Activated T-helper 1 cell treated with anti-CD3 and anti-CD28 coated beads, Interleukin-2, amount 50 U/mL, for 16 hours (primary cell): ENCODE measurements at regions not wholly inside any gene's neighbourhood (a gene's known extent, or its start where the extent isn't known, plus 50 kb on each side); places are given as distances from the start of the nearest gene placed in this dataset.

ENCODE experiments used
- DNase-seq, 2 donors: peaks; one replicate each; pipeline ENCODE4 v3.0.0-alpha.2; 2020; ENCODE audit warnings: low read depth in 1 of 2, low spot score in 1 of 2

DNA sequence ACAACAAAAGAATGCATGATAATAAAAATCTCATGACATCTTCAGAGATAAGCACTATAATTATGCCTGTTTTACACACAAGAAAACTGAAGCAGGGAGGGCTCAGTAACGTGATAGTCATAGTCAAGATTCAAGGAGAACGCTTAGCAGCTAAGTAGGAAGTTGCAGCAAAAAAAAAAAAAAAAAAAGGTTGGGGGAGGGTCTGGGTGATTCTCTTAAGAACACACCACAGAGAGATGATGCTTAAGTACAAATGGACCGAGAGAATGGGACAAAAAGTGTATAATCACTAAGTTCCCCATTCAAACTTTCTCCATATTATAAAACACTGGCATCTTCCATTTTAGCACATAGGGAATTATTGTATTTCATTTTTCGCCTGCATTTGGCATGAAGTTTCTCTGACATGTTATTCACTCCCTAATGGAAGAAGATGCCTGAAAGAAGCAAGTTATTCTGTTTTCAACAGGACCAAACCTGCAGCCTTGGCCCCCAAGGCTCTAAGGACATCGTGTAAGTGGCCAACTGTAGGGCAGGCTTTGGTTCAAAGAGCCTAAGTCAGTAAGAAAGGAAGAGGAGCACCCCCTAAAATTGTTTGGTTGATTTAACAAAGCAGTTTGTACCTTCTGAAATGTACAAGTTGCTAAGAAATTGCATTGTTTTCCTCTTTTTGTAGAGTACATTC is 142.9 kb upstream of the TMPO start:
- no peak for DNase-seq

DNA sequence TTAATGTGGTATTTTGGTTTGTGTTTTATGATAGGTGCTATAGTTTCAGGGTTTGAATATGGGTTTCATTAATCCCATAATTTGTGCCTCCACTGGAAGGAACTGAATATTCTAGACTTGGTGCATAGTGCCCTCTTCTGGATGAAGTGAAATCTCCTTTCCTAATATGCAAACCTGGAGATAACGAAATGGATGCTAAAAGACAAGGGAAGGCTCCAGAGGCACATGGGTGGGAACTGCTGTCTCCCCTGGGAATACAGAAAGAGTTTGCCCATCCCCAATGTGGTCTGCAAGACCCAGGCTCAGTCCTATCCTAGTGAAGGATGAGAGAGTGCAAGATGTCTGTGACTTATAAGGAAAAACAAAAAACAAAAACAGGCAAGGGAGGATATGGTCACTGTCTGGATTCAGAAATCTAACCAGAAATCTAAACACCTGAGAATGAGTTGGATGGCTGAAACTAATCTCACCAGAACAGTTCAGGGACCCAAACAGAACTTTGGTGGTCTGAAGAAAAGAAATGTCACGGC is 142.3 kb upstream of the TMPO start:
- DNase-seq = no peak

DNA sequence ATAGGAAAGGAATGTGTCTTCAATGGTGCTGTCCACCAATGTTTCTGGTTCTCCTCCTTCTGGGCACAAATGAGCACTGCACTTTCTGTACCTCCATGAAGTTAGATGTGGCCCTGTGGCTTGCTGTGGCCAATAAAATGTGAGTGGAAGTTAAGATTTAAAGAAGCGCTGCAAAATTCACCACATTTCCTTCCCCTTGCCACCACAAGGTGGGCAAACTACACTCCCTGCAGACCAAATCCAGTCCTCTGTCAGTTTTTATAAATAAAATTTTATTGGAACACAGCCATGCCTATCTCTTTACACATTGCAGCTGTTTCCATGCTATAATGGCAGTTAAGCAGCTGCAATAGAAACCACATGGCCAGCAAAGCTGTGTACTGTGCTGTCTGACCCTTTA is 141.4 kb upstream of the TMPO start:
- no peak for DNase-seq

DNA sequence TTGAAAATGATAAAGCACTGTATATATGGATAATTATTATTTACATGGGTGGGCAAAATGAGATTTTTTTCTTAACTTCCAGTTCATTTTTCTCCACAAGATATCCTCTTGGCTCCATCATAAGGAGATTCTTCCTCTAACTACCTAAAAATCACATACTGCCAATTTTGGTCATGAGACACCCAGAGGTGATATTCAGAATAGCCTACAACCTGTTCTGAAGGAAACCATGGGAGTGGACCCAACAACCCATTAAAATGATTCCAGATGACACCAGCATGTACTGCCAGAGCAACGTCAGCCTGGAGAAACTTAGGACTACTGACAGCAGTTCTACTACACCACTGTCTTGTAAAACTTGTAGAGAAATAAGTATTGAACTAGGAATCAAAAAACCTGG is 136.3 kb upstream of the TMPO start:
- DNase-seq = no peak

DNA sequence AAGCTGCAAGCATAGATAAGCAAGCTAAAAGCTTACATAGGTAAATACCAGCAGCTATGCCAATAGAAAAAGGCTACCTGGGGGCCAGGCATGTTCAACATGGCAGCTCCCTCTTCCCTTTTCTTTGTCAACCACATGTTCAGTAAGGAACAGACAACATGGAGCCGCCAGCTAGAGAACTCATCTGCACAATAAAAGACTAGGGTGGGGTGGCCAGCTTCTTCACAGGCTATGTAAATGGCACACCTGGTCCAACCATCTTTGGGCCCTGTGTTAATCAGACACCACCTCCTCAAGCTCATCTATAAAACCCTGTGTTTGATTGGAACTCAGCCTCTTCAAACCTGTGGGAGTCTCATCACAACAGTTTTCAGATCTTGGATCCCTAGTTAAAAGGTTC is 129.7 kb upstream of the TMPO start:
- no peak for DNase-seq

DNA sequence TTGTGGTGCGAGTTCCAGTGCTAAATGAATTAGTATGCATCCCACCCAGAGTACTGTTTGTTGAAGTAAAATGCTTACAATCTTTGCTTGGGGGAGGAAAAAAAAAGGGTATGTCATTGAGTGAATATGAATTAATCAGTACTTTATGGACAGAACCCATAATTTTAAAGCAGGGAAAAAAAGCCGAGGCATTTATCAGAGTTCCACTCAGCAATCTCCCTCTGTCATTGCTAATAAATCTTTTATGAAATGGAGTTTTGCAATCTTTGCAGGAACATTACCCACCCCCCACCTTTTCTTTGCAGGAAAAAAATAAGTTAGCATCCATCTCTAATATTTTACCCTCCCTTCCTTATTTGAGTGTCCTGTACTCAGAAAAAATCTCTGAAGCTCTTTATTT is 127.9 kb upstream of the TMPO start:
- DNase-seq = no peak

DNA sequence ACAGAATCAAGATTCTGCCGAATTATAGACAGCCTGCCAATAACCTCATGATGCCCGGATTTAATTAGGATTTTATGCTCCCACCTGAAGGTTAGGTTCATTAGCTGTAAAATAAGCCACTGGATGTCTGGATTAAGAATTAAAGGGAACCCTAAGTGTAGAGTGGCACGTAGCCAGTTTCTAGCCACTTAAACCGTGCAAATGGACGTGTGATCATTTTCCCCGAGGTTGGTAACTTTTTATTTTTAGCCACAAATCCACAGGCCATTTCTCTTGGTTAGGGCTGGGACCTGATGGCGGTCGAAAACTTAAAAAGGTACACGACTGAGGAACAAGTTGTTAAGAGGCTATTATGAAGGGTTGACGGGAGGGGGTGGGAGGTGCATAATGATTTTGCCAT is 127.3 kb upstream of the TMPO start:
- no peak for DNase-seq

DNA sequence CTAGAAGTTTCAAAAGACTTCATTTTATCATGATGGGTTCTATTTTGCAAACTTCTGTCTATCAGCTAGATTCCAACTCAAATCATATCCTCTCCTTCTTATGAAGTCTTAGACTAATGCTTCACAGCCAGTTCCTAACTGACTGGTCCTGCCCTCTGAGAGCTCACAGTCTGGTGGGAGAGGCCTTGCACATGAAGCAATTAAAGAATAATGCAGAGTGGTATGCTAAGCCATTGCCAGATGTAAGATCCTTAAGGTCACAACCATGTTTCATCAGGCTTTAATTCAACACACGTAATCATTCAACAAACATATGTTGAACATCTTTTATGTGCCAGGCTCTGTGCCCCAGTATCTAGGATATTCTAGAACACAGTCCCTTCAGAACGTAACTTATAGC is 125.8 kb upstream of the TMPO start:
- no peak for DNase-seq

DNA sequence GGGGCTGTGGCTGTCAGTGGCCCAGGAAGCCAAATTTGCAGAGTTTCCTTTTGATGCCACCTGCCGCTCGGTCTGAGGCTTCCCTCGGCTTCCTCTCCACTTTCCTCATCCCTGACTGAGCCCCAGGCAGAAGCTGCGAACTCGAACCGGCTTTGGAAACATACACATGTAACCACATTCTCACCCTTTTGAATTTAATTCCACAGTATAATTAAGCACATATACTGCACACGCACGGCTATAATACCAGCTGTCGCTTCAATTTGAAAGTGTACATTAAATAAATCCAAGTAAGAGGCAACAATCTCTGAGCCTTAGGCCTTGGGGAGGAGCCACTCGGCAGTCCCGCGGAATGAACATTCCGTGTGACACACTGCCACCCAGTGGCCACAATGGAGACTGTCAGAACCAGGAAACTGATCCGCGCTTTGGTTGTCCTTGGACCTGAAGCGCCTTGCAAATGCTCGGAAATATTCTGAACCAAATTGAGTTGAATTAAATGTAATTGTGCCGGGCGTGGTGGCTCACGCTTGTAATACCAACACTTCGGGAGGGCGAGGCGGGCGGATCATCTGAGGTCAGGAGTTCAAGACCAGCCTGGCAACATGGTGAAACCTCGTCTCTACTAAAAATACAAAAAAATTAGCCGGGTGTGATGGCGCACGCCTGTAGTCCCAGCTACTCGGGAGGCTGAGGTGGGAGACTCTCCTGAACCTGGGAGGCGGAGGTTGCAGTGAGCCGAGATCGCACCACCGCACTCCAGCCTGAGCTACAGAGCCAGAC is 117.9 kb upstream of the TMPO start:
- peak; percentile 63 to 67 for DNase-seq

DNA sequence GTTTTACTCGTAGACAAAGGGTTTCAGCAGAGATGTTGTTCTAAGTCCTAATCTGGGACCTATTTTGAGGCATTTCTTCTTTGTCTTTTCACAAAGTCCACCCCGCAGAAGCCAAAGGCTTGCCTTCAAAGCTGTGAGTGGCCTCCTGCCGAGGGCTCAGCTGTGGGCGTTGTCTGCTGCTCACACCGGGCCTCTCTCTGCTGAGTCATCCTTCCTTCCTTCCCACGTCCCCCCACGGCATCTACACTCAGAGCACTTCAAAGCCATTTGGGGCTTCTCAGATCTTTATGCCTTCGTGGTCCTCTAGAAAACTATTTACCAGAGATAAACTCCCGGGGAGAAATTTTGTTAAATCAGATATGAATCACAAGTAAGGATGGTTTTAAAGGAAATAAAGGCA is 115.9 kb upstream of the TMPO start:
- DNase-seq = peak; percentile 24 to 45

DNA sequence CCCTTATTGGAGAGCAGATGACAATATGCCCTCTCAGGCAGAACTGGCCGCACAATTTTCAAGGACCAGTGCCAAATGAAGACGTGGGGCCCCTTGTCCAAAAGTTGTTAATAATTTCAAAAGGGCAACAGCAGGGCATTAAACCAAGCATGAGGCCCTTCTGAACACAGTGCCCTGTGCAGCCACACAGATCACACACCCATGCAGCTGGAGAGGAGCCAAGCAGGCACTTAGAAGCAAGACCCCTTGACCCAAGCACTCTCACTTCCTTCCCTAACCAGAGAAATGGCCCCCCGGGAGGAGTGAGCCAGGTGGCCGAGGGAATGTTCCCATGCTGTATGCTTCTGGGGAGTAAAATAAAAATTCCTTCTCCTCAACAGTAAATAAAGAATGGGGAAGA is 114.0 kb upstream of the TMPO start:
- no peak for DNase-seq

DNA sequence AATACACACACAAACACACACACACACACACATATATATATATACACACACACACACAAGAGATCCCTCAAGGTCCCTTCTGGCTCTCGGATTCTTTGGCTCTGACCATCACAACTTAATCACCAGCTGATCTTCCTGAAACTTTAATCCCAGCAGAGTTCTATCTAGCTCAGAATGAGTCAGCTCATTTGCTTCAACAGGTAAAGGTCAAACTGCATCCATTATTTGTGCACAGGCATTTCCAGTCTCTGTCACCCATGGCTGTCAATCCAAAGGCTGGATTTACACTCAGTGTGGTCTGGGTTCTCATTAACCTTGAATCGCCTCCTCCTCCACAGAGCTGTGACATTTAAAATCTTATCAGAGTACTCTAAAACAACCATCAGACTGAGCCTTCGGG is 113.3 kb upstream of the TMPO start:
- DNase-seq = no peak

DNA sequence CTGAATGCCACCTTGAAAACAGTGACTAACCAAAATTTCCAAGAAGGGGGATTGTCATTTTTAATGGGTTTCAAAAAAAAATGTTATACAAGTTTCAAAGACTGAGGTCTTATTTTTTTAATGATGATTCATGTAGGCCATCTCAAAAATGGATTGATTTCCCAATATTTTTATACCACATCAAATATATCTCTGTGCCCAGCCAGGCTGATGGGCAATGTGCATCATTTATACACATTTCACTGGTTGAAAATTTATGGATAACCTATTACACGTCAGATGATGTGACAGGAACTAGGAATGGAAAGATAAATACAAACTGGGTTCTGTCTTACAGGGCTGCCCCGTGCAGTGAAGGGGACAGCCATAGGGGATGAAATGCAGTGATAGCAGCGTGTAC is 112.7 kb upstream of the TMPO start:
- no peak for DNase-seq

DNA sequence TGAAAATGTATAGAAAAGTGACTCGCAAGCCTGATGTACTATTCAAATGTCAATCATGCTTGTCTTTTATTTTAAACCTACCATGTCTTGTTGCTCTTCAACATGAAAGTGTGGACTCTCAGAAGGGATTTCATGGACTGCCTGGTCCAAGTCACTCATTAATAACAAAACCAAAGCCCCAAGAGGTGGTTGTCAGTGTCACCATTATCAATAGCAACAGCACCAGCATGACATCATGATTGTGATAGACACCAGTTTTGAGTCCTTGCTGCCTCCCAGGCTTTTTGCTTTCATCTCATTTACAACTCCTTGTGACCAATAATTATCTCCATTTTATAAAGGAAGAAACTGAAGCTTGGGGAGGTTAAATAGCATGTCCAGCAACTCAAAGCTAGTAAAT is 112.0 kb upstream of the TMPO start:
- DNase-seq = no peak

DNA sequence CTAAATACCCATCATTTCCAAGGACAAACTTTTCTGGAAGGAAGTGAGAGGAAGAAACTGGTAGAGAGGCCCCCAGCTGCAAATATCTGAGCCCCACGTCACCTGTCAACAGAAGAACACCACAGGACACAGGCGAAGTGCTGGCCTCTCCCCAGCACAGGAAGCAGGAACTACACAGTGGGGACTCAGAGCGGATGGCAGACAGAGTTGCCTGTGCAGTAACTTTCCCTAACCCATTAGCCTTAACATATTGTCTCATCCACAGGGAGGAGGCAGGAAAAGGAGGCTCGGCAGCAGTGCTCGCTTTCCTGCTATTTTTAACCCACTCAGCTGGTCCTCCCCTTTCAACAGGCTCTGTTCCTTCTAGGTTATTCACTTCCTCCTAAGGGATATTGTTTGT is 111.5 kb upstream of the TMPO start:
- no peak for DNase-seq

DNA sequence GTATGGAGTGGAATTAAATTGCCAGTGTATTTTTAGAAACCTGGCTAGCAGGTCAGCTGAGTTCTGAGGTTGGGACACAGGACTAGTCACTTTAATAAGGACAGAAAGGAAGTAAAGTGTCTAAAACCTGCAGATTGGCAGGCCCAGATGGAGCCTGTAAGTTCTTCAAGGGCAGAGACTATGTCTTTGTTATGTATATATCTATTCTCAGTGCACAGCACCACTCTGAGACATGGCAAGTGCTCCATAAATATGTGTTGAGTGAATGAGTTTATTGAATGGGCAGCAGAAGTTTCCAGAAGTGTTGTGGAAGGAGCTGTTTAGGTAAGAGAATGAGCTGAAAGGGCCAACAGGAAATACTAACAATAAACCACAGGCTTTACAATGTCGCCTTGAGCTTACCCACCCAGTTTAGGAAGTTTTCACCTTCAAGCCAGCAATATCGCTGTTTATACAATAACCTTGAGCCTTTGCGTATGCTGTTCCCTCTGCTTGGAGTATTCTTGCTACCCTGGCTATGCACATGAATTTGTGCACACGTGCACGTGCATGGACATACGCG is 109.5 kb upstream of the TMPO start:
- DNase-seq = no peak

DNA sequence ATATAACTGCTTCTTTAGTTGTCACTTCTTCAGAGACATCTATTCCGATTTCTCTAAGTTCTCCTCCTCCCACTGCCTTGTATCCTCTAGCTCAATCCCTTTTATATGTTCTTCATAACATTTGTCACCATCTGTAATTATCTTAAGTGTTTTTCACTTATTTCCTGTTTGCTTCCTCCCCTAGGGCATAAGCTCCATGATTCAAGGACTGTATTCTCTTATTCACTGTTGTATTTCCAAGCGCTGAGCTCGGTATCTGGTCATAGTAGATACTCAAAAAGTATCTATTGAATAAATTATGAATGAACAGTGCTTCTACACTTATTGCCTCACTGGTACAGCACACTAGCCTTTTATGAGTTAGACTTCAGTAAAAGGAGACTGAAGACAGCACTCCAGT is 109.0 kb upstream of the TMPO start:
- no peak for DNase-seq

DNA sequence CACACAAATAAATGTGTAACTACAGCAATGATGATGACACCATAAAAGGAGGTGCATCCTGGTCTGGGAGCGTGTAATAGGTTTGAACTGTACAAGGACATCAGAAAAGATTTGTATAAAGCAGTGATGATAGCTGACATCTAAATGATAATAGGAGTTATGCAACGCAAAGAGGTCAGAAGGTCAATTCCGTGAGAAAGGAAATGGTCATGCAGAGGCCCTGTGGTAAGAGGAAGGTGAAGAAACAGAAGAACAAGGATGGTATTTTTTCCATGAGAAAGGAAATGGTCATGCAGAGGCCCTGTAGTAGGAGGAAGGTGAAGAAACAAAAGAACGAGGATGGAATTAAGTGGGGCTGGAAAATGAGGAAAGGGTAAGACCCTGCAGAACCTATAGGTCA is 106.7 kb upstream of the TMPO start:
- DNase-seq = no peak

DNA sequence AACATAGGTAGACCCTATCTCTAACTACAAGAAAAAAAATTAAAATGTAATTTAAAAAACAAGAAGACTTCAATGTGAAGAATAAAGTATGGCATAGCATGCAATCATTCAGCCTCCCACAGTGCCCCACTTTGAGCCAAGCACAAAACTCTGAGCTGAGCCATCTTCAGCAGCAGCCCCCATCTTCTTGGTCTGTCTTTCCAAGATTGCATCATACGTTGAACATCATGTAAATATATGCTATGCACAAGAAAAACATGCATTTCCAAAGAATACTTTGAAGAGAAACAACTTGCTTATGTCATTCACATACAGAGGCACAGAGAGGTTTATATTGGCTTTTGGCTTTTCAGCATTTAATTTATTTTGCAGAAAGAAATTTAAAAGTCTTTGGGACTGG is 105.8 kb upstream of the TMPO start:
- no peak for DNase-seq

DNA sequence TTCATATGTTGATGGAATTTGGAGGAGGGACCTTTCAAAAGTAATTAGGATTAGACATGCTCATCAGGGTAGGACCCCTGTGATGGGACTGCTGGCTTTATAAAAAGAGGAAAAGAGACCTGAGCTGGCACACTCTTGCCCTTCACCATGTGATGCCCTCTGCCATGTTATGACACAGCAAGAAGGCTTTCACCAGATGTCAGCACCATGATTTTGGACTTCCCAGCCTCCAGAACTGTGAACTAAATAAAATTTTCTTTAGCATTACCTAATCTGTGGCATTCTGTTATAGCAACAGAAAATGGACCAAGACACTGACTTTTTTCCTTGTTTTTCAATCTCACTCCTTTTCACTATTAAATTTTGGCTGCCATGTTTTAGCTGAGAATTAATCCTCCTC is 105.0 kb upstream of the TMPO start:
- DNase-seq = no peak

DNA sequence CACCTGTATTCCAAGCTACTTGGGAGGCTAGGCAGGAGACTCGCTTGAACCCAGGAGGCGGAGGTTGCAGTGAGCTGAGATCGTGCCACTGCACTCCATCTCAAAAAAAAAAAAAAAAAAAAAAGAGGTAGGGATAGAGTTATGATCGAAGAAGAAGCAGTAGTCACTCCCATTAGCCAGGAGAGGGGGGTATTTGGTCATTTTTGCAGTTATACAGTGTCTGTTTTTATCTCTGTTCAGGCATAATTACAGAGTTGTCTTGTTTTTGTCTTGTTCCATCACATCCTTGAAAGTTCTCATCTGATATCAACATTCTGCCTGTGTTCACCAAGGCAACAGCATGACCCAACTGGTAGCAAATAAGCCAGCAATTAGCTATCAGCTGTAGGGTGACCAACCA is 98.5 kb upstream of the TMPO start:
- DNase-seq = no peak

DNA sequence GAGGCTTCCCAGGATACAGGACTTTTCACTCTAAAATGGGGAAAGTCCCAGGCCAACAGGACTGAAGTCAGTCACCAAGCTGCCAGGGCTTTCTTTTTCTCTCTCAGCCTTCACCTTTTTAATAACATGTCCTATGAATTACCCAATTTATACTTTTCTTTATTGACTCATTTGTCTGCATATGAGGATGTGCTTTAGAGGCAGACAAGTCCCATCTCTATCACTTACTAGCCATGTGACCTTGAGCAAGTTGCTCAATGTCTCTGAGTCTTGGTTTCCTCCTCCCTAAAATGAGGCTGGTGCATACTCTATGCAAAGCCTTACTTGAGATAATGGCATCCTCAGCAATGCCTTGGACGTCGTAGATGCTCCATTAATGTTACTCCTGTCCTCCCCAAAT is 98.1 kb upstream of the TMPO start:
- no peak for DNase-seq
